ENCODE measurements at regions not wholly inside any gene's neighbourhood (a gene's known extent, or its start where the extent isn't known, plus 50 kb on each side); places are given as distances from the start of the nearest gene placed in this dataset.
"Not testable (repeated sequence)": the region's sequence is repeated elsewhere in the genome, so short reads cannot be mapped to it uniquely, and the experiment has no call there.

DNA sequence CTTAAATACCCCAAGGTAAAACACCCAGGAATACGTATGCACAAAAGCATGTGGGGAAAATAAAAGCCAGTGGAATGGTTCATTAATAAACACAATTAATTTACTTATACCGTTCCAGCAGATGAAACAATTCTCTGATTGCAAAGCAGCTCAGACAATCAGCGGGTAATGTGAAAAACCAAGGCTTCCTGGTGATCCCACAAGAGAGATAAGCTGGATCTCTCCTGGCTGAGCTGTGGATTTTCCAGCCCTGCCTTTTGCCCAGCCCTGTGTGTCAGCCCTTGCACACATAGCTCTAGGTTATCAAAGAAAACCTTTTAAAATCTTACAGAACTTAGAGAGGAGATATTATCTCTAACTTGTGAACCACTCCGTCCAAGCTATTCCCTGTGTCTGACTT lies 1010.7 kb upstream of the AUTS2 start:
- no peak for DNase-seq

DNA sequence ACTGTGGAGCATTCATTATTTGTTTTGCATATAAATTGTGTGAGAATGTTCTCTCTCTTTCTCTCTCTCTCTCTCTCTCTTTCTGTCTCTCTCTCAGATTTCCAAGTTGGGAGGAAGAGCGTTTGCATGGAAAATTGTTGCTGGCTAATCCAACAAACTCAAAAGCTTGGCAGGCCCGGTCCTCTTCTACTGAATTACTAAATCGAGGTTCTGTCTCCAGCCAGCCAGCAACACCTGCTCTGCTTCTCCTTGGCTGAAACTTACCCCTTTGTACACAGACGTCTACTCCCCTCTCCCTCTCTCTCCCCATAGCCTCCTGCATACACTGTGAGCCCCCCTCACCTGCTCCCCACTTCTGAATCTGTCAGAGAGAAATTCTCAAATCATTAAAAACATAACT lies 996.4 kb upstream of the AUTS2 start:
- DNase-seq = no peak

DNA sequence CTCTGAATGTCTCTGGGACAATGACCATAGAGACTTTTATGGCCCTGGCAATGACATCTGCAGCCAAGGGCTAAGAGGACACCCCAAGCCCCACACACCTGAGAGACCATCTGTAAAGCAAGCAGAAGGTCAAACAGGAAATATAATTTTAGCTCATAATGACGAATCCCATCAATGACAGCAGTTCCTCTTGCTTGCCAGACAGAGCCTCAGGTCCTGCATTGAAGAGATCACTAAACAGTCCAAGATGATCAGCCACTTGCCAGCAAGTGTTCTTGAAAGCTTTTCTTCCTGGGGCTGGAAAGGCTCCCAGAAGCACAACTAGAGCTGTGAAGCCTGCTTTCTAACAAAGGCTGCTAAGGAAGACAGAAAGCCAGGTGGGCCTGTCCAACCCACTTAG lies 993.7 kb upstream of the AUTS2 start:
- no peak for DNase-seq

DNA sequence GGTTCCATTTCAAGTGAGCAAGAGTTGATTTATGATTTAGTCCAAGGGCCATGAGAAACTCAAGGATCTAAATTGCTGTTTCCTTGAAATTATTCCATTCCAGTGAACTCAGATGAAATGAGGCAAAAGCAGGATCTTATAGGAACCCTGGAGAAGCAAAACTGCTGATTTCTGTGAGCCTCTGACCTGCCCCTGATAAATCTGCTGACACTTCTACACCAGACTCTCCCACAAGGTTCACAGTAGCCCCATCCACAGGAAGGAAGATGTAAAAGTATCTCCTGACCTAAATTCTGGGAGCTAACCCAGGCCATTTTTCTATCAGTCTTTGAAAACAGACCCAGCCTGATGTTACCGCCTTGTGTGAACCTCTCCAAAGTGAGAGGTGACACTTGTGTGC lies 987.6 kb upstream of the AUTS2 start:
- no peak for DNase-seq

DNA sequence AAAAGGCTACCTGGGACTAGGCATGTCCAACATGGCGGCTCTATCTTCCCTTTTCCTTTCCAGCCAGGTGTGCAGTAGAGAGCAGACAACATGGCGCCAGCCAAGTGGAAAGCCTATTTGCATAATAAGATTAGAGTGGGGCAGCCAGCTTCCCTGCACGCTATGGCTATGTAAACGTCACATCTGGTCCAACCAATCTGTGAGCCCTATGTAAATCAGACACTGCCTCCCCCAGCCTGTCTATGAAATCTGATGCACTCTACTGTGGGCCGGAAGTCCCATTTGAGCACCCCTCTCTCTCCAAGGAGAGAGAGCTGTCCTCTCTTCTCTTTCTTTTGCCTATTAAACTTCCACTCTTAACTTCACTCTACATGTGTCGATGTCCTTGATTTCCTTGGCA lies 984.9 kb upstream of the AUTS2 start:
- no peak for DNase-seq

DNA sequence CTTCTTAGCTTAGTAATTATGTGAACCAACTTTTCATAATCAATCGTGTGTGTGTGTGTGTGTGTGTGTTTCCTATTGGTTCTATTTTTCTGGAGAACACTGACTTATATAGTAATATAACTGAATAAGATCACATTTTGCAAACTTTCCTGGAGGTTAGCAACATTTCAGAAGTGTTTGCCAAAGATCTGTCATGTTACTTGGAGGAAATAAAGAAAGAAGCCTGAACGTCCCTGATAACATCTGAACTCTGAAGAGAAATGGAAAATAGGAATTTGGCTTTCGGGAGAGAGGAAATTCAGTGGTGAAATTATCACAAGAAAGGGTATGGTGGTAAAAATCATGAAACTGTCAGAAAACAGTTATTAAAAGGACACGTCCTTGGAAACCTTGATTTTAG lies 984.4 kb upstream of the AUTS2 start:
- DNase-seq = no peak

DNA sequence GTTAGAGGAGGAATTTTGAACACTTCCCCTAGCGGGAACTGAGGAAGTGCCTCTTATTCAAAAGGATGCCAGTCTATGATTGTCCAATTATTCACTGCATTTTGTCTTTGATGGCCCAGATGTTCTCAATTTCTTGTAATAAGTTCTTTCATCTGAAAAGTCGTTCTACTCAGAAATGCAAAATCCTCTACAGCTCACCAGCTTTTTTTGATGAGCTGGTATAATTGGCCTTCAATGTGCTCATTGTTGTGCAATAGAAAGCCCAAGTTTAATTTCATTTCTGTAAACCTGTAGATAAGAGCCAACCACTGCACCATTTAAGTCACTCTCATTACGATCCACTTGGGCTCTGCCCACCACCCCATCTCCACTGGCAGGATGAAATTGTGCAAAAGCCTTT lies 978.7 kb upstream of the AUTS2 start:
- DNase-seq = no peak

DNA sequence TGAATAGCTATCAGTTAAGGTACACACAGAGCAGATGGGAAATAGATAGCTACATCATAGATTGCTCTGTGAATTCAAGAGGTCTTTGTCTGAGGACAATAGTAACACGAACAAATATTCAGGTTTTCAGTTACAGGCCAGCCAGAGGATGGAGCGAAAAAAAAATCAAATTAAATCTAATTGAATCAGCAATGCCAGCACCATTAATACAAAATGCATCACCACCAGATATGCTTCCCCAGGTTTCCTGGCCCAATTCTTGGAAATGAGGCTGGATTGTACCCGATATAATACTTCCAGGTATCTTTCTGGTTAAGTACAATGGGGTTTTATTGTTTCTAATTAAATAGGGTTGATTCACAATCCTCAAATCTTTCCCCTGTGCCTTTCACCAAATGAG lies 975.8 kb upstream of the AUTS2 start:
- DNase-seq = no peak

DNA sequence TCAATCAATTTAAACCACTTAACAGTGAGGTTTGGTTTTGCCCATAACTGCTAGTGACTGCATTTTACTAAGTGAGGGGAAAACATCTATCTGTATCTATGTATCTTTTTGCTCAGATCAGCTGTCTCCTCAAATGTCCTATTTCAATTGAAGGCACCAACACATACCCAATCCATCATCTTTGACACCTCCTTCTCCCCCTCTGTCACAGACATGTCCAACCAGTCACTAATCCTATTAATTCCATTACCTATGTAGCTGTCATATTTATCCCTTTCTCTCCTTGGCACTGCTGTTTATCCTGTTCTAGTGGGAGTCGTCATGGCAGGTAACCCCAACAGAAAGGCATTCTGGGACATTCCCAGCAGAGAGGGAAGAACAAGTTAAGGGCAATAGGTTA lies 975.2 kb upstream of the AUTS2 start:
- no peak for DNase-seq

DNA sequence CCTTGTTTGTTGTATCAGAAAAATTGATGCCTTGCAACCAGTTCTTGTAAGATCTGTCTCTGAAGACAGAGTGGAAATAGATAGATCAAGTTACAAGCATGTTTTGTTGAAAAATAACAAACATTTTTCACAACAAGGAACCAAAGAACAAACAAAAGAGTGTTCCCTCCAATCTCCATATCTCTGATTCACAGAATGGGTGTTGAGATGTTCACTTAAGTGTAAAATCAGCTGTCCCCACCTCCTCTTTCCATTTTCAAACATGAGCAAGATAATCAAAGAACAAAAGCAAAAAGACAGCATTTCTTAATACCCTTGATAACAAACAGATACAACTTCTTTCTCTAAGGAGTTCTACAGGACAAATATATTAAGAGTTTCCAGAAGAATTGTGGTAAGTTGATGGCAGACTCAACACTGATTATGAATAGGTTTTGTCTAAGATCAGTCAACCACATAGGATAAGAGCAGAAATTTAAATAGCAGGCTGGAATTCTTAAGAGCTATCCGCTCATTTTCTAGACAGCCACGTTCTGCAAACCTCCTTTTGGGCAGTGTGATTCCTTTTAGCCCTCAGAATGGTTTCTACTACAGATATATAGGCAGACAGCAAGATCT lies 970.9 kb upstream of the AUTS2 start:
- no peak for DNase-seq

DNA sequence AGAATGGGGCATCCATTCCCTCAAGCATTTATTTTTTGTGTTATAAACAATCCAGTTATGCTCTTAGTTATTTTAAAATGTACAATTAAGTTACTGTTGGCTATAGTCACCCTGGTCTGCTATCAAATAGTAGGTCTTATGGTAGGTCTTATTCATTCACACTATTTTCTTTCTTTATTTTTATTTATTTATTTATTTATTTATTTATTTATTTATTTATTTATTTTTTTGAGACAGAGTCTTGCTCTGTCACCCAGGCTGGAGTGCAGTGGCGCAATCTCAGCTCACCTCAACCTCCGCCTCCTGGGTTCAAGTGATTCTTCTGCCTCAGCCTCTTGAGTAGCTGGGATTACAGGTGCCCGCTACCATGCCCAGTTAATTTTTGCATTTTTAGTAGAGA lies 967.4 kb upstream of the AUTS2 start:
- not testable (repeated sequence) for DNase-seq

DNA sequence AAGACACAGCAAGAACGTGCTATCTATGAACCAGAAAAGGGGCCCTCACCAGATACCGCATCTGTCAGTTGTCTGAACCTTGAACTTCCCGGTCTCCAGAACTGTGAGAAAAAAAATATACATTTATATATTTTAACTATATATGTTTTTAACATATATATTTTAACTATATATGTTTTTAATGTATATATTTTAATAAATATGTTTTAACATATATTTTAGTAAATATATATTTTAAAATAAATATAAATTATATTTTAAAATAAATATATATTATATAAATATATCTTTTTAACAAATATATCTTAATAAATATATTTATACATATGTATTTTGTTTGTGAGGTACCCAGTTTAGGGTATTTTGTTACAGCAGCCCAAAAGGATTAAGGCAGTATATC lies 958.2 kb upstream of the AUTS2 start:
- no peak for DNase-seq

DNA sequence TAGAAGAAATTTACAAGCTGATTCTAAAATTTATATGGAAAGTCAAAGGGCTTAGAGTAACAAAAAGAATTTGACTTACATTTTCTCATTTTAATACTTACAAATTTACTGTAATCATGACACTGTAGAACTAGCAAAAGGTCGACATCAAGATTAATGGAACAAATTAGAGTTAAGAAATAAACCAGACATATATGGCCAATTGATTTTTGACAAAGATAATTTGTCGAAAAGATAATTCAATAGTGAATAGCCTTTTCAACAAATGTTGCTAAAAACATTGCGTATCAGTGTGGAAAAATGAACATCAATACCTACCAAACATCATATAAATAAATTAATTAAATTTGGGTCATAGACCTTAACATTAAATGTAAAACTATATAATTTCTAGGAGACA lies 955.5 kb upstream of the AUTS2 start:
- DNase-seq = no peak

DNA sequence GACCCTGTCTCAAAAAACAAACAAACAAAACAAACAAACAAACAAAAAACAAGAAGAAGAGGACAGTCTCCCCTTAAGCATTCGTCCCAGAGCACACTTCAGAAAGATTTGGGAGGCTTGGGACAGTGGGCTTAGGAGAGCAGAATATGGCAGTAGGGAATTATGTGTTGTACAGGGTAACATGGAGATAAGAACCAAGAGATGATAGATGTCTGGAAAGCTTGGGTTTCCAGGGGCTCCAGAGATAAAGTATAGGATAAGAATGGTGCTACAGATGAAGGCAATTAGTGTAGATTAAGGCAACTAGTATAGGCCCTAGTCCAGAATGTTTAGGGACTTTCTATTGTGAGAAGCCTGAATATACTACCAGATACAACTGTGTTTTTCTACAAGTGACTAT lies 934.9 kb upstream of the AUTS2 start:
- no peak for DNase-seq

DNA sequence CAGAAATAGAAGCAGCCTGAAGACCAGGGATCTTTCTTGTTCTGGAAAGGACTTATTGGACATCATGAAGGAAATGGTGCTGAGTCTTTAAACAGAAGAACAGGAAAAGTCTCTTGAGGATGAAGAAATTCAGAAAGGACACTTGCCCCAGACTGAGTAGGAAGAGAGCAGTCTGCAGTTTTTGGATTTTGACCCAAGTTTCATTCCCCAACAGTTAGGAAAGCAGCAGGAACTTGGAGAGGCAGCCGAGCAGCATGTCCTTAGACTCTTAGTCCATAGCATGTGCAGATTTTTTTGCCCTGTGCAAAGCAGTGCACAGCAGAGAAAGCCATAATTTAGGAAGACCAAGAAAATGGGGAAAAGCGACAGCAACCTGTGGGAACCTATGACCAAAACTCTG lies 927.2 kb upstream of the AUTS2 start:
- DNase-seq = no peak

DNA sequence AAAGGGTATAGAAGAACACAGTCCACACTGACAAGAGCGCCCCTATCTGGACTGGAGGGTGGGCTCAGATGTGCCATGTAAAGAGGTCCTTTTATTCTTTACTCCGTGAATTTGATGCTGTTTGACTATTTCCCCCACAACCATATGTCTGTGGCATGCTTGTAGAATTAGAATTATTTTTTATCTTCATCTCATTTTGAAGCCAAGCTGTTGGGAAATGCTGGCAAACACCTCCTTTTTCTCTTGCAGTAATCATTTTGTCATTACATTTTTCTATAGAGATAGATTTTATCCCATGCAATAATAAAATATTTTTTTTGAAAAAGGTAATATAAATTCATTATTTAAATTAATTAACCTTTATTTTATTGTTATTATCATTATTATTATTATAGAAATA lies 926.6 kb upstream of the AUTS2 start:
- DNase-seq = no peak

DNA sequence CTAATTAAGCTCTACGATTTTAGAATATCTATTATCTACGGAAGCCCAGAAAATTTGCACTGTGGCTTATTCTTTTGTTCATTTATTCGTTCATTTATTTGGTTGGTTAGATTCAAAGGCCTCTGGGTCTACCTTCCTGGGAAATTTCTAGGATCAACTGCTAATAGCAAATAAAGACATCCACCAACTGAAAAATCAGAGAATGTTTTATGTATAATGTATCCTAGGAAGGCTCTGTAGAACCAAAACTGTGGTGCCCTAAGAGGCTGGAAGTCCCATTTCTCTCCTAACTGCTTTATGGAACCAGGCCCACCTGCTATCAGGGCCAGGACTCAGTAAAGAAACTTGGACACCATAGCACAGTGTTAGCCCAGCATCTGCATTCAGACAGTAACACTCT lies 923.4 kb upstream of the AUTS2 start:
- DNase-seq = no peak

DNA sequence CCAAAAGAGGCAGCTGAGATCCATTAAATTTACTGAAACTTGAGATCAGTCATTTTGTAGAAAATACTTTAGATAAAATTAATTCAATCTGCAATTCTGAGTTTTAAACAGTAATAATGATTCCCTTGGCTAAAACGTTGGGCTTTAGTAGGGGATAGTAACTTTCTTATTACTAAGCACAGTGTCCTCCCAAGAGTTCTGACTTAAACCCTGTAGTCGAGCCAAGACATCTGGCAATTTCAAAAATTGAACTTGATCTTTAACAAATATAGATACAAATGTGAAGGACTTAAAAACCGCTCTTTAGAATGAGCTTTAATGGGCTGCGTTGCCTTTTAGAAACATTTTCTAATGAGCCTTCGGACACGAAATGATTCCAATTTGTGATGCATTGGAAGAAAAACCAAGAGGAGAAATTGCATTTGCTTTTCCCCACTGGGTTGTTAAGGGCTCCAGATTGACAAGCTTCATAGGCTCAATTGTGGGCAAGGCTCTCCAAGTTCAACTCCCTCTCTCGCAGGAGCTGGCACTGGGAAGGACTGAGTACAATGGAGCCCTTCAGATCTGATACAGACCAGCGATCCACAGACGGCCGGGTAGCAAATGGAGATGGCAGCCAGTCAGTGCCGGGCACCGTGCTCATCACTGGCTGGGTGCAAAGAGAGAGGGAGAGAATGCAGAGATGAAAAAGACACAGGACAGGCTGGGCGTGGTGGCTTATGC lies 921.3 kb upstream of the AUTS2 start:
- DNase-seq = no peak

DNA sequence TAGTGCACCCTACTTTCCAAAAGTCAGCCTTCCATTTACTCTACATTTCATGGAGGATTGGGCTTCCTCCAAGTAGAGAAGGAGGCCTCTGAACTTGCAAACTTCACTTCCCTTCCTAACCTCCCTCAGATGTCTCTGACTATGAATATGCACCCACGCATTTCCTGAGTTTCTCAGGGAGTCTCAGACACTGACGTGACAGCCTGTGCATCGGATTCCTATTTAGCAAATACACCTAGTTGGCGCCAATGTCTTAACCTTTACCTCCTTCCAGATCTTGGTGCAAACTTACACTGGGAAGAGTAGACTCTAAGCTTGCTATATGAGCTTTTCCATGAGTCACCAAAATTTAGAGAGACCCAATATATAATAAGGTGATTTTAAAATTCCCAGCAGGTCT lies 920.1 kb upstream of the AUTS2 start:
- DNase-seq = no peak

DNA sequence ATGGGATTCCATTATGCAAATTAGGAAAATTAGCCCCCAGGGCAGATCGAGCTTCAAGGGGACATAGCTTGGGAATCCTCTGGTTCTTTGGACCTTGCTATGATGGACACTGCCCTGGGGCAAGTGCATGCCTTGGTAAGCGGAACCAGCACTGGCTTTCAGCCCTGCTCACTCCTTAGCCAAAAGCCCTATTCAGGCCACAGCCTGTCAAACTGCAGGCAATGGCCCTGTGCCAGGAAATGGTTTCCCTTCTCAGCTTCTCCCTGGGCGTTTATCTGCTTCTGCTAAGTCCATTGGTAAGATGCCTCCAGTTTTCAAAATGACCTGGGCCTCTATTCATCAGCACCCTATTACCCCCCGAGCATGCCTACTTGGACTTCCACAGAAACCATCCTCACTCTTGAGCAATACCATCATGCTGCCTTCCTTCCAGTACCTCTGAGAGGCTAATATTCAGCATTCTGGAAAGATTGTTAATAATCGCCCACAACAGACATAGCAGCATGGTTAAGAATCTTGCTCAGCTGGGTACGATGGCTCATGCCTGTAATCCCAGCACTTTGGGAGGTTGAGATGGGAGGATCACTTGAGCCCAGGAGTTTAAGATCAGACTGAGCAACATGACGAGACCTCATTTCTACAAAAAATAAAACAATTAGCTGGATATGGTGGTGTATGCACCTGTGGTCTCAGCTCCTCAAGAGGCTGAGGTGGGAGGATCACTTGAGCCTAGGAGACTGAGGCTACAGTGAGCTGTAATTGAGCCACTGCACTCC lies 918.6 kb upstream of the AUTS2 start:
- DNase-seq = no peak

DNA sequence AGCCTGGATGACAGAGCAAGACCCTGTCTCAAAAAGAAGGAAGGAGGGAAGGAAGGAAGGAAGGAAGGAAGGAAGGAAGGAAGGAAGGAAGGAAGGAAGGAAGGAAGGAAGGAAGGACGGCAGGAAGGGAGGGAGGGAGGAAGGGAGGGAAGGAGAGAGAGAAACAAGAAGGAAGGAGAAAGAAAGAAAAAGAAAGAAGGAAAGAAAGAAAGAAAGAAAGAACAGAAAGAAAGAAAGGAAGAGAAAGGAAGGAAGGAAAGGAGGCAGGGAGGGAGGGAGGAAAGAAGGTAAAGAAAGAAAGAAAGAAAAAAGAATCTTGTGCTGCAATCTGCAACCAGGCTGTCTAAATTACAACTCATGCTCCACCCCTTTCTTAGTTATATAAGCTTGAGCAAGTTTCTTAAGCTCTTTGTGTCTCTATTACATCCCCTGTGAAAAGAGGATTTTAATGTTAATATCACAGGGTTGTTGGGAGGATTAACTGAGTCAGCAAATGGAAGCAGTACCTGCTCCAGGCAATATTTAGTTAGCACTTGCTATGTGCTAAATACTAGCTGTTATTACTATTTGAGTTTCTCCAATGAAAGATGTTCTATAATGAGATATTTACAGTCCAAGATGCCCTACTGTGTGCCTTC lies 917.9 kb upstream of the AUTS2 start:
- no peak for DNase-seq

DNA sequence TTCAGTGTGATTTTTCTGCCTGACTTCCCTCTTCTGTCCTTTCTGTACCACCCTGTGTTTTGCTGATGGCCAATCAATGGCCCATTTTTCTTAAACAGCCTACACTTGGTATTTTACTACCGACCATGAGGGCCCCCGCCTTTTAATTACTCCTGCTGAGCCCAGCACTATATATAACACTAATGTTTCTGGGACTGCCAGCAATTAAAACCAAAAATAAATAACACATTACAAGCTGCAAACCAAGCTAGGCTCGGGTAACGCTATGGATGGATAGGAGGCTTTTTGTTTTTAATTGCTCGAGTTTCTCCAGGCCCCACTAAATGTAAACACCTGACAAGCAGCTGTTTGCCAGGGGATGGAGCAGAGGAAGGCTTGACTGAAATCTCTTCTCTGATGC lies 915.4 kb upstream of the AUTS2 start:
- DNase-seq = no peak

DNA sequence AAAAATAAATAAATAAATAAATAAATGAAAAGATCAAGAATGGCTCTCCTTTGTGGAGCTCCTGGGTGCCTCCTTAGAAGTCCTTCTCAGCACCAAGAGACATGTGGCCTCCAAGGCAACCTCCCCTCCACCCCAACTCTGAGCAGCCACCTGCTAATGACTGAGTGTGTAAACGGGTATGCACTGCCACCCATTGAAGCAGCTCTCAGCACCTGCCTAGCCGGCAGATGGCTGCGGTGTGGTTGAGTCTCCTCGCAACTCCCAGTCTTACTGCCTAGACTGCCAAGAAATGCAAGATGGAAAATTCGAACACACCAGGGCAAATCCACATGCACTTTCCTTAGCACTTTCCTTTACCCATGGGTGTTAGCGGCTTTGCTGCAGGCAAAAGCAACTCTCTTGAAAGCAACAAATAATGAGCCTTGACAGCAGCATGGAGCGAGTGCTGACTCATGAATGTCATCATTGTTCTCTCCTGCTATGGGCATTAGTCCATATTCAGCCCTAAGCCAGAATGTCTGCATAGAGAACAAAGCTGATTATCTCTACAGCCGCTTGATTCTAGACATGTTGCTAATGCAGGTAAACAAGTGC lies 913.9 kb upstream of the AUTS2 start:
- no peak for DNase-seq

DNA sequence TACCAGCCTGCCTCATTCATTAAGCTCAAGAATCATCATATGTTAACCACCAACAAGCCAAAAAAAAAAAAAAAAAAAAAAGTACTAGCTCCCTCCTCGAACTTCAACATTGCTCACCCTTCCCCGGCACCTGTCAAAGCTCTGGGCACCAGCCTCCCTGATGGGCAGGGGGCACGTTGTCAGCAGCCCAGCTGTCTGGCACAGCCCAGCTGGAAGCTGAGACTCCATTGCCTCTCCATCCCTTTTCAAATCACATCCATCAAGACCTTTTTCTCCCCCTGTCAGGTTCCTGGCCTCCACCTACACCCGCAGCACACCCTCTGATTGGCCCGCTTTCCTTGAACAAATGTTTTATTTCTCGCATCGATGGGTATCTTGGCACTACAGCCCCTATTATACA lies 913.3 kb upstream of the AUTS2 start:
- no peak for DNase-seq

Data from NK-92 treated with Interleukin-12 subunit alpha and Interleukin-12 subunit beta, amount 100 ng/mL, for 24 hours (cell line).